Heart left ventricle (tissue), 13 donors: ENCODE measurements at regions not wholly inside any gene's neighbourhood (a gene's known extent, or its start where the extent isn't known, plus 50 kb on each side); places are given as distances from the start of the nearest gene placed in this dataset.

Experiments
- CTCF ChIP-seq, 12 donors: fragments of 200-600 bp; sonication (generic) in 4 of 12; IDR thresholded peaks; one replicate each; pipeline versions ENCODE4 v1.5.0 to v1.8.0; 2018 to 2022; ENCODE audit warnings: antibody characterized with exemption in 12 of 12, mild to moderate bottlenecking in 5 of 12
- POLR2A ChIP-seq, 2 donors: fragments of 450-650 bp; IDR thresholded peaks; one replicate each; pipeline ENCODE4 v1.6.1; 2017; ENCODE audit warnings: antibody characterized with exemption in 2 of 2, mild to moderate bottlenecking in 2 of 2, moderate library complexity in 2 of 2
- donor health status: ischemic (EF 13 %, LVEDD 7.1; RV severe dilation, severe dysfunction).
- donor health status: DM: no; HTN: yes; CAD: no.
- donor health status: DM: no; HTN: no; CAD: no.
- donor health status: ischemic (EF 25% LVEDD 6.9; RV normal size, moderate dysfunction).
- donor health status: ischemic (EF 25% LVEDD 5.7; RV mildly dilated, moderate dysfunction).
- donor health status: ischemic (EF 35%, LVEDD 5.7; RV mildly dilated, moderate dysfunction).
- donor health status: nonischemic (EF 11% LVEDD 7.7; RV severe dilation, severe dysfunction).
- donor health status: DM: yes; HTN: yes; CAD: no.
- donor health status: PGD.
- donor health status: ischemic (EF 29% LVEDD 5.4; RV normal size, mild dysfunction).
- donor health status: nonischemic (EF 23%, LVEDD 6.1; RV moderate dilation, normal function).

GRCh38 chr2:90077948-90078347 lies 1386.5 kb downstream of the RPIA start:
- TF ChIP-seq CTCF (IDR thresholded peaks at IDR 0.05): no peak
- TF ChIP-seq POLR2A (IDR thresholded peaks at IDR 0.05): no peak
